Astrocyte (in vitro differentiated cells and primary cell): ENCODE measurements at regions not wholly inside any gene's neighbourhood (a gene's known extent, or its start where the extent isn't known, plus 50 kb on each side); places are given as distances from the start of the nearest gene placed in this dataset.

Experiments
- DNase-seq: peaks from one replicate; pipeline ENCODE4 v3.0.0-alpha.2; 2010; ENCODE audit warnings: low read depth
- FAIRE-seq: peaks from 2 replicates; lab custom pipeline; 2011; peaks lifted over from hg19 to GRCh38; lab: Jason Lieb, UNC
- H2AFZ ChIP-seq: 2 replicates; pipeline ENCODE4 v1.6.0; 2012; ENCODE audit warnings: low read depth, low read length, inconsistent platforms
- H3K27ac ChIP-seq: 2 replicates; pipeline ENCODE4 v1.5.1; 2011; ENCODE audit warnings: low read depth, low read length, inconsistent platforms
- H3K27me3 ChIP-seq: 2 replicates; pipeline ENCODE4 v1.6.0; 2011; ENCODE audit warnings: low read length, inconsistent platforms; ENCODE audit not compliant: insufficient read depth
- H3K36me3 ChIP-seq: 2 replicates; pipeline ENCODE4 v1.5.1; 2011; ENCODE audit warnings: low read length, inconsistent platforms; ENCODE audit not compliant: insufficient read depth
- H3K4me1 ChIP-seq: 2 replicates; pipeline ENCODE4 v1.5.1; 2011; ENCODE audit warnings: low read length, inconsistent platforms; ENCODE audit not compliant: insufficient read depth
- H3K4me2 ChIP-seq: 2 replicates; pipeline ENCODE4 v1.6.0; 2012; ENCODE audit warnings: low read length, inconsistent platforms
- H3K4me3 ChIP-seq: 2 replicates; pipeline ENCODE4 v1.5.1; 2011; ENCODE audit warnings: low read depth, mild to moderate bottlenecking, low read length, inconsistent platforms; ENCODE audit not compliant: insufficient read depth
- H3K79me2 ChIP-seq: 2 replicates; pipeline ENCODE4 v1.6.0; 2012; ENCODE audit warnings: mild to moderate bottlenecking, low read length, inconsistent platforms; ENCODE audit not compliant: insufficient read depth
- H3K9ac ChIP-seq: 2 replicates; pipeline ENCODE4 v1.6.0; 2012; ENCODE audit warnings: mild to moderate bottlenecking, low read length, inconsistent platforms
- H3K9me3 ChIP-seq: 2 replicates; pipeline ENCODE4 v1.5.1; 2012; ENCODE audit warnings: low read depth, mild to moderate bottlenecking, low read length, inconsistent platforms; ENCODE audit not compliant: insufficient read depth
- H4K20me1 ChIP-seq: 2 replicates; pipeline ENCODE4 v1.6.0; 2012; ENCODE audit warnings: low read length, inconsistent platforms; ENCODE audit not compliant: insufficient read depth
- H3K27ac Mint-ChIP-seq: one replicate; pipeline ENCODE4 v1.8.0; 2021; ENCODE audit warnings: mild to moderate bottlenecking, mixed read lengths; ENCODE audit not compliant: unreplicated experiment
- H3K27me3 Mint-ChIP-seq: one replicate; pipeline ENCODE4 v1.8.0; 2021; ENCODE audit warnings: low read depth, mixed read lengths; ENCODE audit not compliant: unreplicated experiment
- H3K36me3 Mint-ChIP-seq: one replicate; pipeline ENCODE4 v1.8.0; 2021; ENCODE audit warnings: low read depth, mixed read lengths; ENCODE audit not compliant: unreplicated experiment
- H3K4me1 Mint-ChIP-seq: one replicate; pipeline ENCODE4 v1.8.0; 2021; ENCODE audit warnings: low read depth, mixed read lengths; ENCODE audit not compliant: unreplicated experiment
- H3K4me3 Mint-ChIP-seq: one replicate; pipeline ENCODE4 v1.8.0; 2021; ENCODE audit warnings: mild to moderate bottlenecking, moderate library complexity, mixed read lengths; ENCODE audit not compliant: unreplicated experiment
- H3K9me3 Mint-ChIP-seq: one replicate; pipeline ENCODE4 v1.8.0; 2021; ENCODE audit warnings: mild to moderate bottlenecking, mixed read lengths; ENCODE audit not compliant: unreplicated experiment
- EZH2 ChIP-seq: IDR thresholded peaks from 2 replicates; pipeline ENCODE4 v1.6.1; 2012; ENCODE audit warnings: mild to moderate bottlenecking, low read length, inconsistent platforms; ENCODE audit not compliant: insufficient read depth
- TF ChIP-seq, protein P1 (sequence below): IDR thresholded peaks from 2 replicates; pipeline ENCODE4 v1.5.1; 2011; ENCODE audit warnings: low read depth, mild to moderate bottlenecking, inconsistent platforms, low read length, moderate library complexity; ENCODE audit not compliant: insufficient read depth

DNA sequence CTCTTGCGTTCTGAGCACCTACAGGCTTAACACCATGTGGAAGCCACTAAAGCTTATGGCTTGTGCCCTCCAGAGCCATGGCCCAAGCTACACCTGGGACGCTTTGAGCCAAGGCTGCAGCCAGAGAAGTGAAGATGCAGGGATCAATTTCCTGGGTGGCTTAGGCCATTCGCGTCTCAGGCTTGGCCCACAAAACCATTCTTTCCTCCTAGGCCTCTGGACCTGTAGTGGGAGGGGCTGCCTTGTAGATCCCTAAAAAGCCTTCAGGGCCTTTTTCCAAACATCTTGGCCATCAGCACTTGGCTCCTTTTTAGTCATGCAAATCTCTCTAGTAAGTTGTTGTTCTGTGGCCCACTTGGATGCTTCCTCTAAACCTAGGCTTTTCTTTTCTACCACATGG lies 401.7 kb upstream of the RUNX1 start:
- no peaks in the 10 kb centered on the region for H3K27me3 Mint-ChIP-seq
- Histone ChIP-seq H3K9me3 (no peaks in the 10 kb centered on the region), H3K4me1 (no peaks in the 10 kb centered on the region), H3K27ac (no peak overlapping the region), H3K4me3 (no peak overlapping the region), H3K27me3 (no peaks in the 10 kb centered on the region), H3K4me2 (no peak overlapping the region), H2AFZ (no peak overlapping the region), H3K36me3 (no peaks in the 10 kb centered on the region), H3K79me2 (no peaks in the 10 kb centered on the region), H3K9ac (no peak overlapping the region), H4K20me1 (no peaks in the 10 kb centered on the region)
- no peak for DNase-seq
- no peak for FAIRE-seq
- H3K36me3 Mint-ChIP-seq, result peaks cover 6% of the 10 kb centered on the region
- no peak overlapping the region for H3K4me3 Mint-ChIP-seq
- peaks cover 13% of the 10 kb centered on the region for H3K9me3 Mint-ChIP-seq
- H3K4me1 Mint-ChIP-seq, result no peaks in the 10 kb centered on the region
- no peak for TF ChIP-seq EZH2
- TF ChIP-seq, protein P1, sequence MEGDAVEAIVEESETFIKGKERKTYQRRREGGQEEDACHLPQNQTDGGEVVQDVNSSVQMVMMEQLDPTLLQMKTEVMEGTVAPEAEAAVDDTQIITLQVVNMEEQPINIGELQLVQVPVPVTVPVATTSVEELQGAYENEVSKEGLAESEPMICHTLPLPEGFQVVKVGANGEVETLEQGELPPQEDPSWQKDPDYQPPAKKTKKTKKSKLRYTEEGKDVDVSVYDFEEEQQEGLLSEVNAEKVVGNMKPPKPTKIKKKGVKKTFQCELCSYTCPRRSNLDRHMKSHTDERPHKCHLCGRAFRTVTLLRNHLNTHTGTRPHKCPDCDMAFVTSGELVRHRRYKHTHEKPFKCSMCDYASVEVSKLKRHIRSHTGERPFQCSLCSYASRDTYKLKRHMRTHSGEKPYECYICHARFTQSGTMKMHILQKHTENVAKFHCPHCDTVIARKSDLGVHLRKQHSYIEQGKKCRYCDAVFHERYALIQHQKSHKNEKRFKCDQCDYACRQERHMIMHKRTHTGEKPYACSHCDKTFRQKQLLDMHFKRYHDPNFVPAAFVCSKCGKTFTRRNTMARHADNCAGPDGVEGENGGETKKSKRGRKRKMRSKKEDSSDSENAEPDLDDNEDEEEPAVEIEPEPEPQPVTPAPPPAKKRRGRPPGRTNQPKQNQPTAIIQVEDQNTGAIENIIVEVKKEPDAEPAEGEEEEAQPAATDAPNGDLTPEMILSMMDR, result no peak
- H3K27ac Mint-ChIP-seq, result no peak overlapping the region

DNA sequence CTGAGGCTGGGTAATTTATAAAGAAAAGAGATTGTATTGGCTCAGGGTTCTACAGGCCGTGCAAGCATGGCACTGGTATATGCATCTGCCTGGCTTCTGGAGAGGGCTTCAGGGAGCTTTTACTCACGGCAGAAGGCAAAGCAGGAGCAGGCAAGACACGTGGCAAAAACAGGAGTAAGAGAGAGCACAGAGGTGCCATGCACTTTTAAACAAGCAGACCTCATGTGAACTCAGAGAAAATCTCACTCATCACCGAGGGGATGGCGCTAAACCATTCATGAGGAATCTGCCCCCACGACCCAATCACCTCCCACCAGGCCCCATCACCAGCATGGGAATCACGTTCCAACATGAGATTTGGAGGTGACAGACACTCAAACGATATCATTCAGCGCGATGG lies 400.7 kb upstream of the RUNX1 start:
- H3K27me3 Mint-ChIP-seq, result no peaks in the 10 kb centered on the region
- no peaks in the 10 kb centered on the region for H3K4me1 Mint-ChIP-seq
- FAIRE-seq, result no peak

DNA sequence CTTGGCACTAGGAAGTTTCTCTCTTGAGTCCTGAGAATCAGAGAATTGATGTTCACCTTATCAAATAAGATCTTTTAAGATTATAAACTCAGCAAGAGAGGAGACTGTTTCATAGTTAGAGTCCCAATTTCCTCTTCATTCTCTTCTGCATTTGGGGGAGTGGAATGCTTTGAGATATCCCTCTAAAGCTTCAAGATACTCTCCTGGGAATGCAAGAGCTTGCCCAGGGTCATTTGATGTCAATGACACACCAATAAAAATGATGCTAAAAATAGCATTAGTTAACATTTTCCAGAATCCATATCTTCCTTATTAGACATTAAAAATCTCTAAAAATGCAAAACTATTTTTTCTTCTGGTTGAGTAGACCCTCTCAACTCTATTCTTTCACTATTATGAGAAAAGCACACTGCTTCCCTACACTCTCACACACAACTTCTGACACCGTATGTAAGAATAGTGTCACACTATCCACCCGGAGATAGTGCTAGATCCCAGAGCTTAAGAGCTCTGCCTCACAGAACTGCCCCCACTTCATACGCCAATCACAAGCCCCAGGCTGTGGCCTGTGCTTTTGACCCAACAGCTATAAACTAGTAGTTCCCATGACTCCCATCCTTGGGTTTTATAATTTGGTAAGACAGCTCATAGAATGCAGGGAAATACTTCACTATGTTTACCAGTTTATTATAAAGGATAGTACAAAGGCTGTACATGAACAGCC lies 399.9 kb upstream of the RUNX1 start:
- H3K9me3 ChIP-seq, result no peaks in the 10 kb centered on the region
- no peak overlapping the region for H3K9ac ChIP-seq
- H3K4me1 ChIP-seq, result no peaks in the 10 kb centered on the region
- peaks cover 5% of the 10 kb centered on the region for H3K27me3 Mint-ChIP-seq
- FAIRE-seq (no peak), DNase-seq (no peak)
- H3K4me1 Mint-ChIP-seq, result no peaks in the 10 kb centered on the region
- H3K27me3 ChIP-seq, result no peaks in the 10 kb centered on the region
- peaks cover 16% of the 10 kb centered on the region for H3K9me3 Mint-ChIP-seq
- no peak overlapping the region for H3K4me3 ChIP-seq
- no peak for TF ChIP-seq EZH2
- TF ChIP-seq, protein P1, result no peak
- H4K20me1 ChIP-seq, result no peaks in the 10 kb centered on the region
- H3K36me3 ChIP-seq, result no peaks in the 10 kb centered on the region
- H3K4me2 ChIP-seq, result no peak overlapping the region
- H3K27ac ChIP-seq, result no peak overlapping the region
- H3K36me3 Mint-ChIP-seq, result peaks cover 6% of the 10 kb centered on the region
- no peak overlapping the region for H3K4me3 Mint-ChIP-seq
- no peak overlapping the region for H2AFZ ChIP-seq
- H3K79me2 ChIP-seq, result no peaks in the 10 kb centered on the region
- H3K27ac Mint-ChIP-seq, result no peak overlapping the region

More for the DNA sequence above, 400.7 kb upstream of the RUNX1 start:
- Histone ChIP-seq H3K9me3 (no peaks in the 10 kb centered on the region), H3K27ac (no peak overlapping the region), H2AFZ (no peak overlapping the region), H3K4me2 (no peak overlapping the region), H3K79me2 (no peaks in the 10 kb centered on the region), H3K4me1 (no peaks in the 10 kb centered on the region), H3K4me3 (no peak overlapping the region), H3K36me3 (no peaks in the 10 kb centered on the region), H3K9ac (no peak overlapping the region), H3K27me3 (no peaks in the 10 kb centered on the region), H4K20me1 (no peaks in the 10 kb centered on the region)
- no peak for DNase-seq
- Mint-ChIP-seq H3K27ac (no peak overlapping the region), H3K9me3 (peaks cover 13% of the 10 kb centered on the region), H3K36me3 (peaks cover 6% of the 10 kb centered on the region), H3K4me3 (no peak overlapping the region)
- TF ChIP-seq, protein P1, result no peak
- TF ChIP-seq EZH2, result no peak
